ENCODE measurements at regions not wholly inside any gene's neighbourhood (a gene's known extent, or its start where the extent isn't known, plus 50 kb on each side); places are given as distances from the start of the nearest gene placed in this dataset.

DNA sequence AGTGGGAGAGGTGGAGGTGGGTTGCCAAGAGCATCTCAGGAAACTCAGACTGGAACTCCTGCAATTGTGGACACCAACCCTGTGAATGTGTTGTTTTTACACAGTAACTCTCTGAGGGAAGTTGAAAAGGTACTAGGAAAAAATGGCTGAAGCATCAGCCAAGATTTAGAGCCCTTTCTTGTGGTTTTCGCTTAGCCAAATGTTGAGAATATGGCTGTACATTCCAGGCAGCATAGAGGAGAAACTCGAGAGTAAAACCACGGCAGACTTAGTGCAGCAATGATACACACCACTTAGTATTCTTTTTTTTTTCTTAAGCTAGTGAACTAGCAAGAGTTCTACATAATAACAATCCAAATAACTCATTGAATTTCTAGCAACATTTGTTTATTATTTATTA, 309.7 kb upstream of the MTNR1B start:
- H3K36me3 ChIP-seq (ENCODE audit: control insufficient read depth, insufficient read depth, low read length) = no peaks in the 10 kb centered on the region
- no TSS peak for BruUV-seq (replicated peaks)
- no peaks in the 10 kb centered on the region for H3K9me3 ChIP-seq (ENCODE audit: control insufficient read depth, insufficient read depth, low read depth, low read length)
- H3K27ac ChIP-seq (ENCODE audit: low read length) = no peak overlapping the region
- no peaks in the 10 kb centered on the region for H3K27me3 ChIP-seq (ENCODE audit: control insufficient read depth, insufficient read depth, low read length)
- DNase-seq (ENCODE audit: low read depth, low spot score) (no peak), ATAC-seq (no peak)
- no peaks in the 10 kb centered on the region for H3K4me1 ChIP-seq (ENCODE audit: control insufficient read depth, insufficient read depth, low read length)
- TF ChIP-seq POLR2AphosphoS5 (IDR thresholded peaks at IDR 0.05; ENCODE audit: low read depth, low read length) (no peak), SIN3A (IDR thresholded peaks at IDR 0.05; ENCODE audit: borderline replicate concordance, insufficient read depth, low read depth, low read length) (no peak), TCF7L2 (IDR thresholded peaks at IDR 0.05; ENCODE audit: low read depth, low read length) (no peak)
- TF ChIP-seq, protein P1, sequence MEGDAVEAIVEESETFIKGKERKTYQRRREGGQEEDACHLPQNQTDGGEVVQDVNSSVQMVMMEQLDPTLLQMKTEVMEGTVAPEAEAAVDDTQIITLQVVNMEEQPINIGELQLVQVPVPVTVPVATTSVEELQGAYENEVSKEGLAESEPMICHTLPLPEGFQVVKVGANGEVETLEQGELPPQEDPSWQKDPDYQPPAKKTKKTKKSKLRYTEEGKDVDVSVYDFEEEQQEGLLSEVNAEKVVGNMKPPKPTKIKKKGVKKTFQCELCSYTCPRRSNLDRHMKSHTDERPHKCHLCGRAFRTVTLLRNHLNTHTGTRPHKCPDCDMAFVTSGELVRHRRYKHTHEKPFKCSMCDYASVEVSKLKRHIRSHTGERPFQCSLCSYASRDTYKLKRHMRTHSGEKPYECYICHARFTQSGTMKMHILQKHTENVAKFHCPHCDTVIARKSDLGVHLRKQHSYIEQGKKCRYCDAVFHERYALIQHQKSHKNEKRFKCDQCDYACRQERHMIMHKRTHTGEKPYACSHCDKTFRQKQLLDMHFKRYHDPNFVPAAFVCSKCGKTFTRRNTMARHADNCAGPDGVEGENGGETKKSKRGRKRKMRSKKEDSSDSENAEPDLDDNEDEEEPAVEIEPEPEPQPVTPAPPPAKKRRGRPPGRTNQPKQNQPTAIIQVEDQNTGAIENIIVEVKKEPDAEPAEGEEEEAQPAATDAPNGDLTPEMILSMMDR (IDR thresholded peaks at IDR 0.05) = no peak
- TF ChIP-seq, protein P2, sequence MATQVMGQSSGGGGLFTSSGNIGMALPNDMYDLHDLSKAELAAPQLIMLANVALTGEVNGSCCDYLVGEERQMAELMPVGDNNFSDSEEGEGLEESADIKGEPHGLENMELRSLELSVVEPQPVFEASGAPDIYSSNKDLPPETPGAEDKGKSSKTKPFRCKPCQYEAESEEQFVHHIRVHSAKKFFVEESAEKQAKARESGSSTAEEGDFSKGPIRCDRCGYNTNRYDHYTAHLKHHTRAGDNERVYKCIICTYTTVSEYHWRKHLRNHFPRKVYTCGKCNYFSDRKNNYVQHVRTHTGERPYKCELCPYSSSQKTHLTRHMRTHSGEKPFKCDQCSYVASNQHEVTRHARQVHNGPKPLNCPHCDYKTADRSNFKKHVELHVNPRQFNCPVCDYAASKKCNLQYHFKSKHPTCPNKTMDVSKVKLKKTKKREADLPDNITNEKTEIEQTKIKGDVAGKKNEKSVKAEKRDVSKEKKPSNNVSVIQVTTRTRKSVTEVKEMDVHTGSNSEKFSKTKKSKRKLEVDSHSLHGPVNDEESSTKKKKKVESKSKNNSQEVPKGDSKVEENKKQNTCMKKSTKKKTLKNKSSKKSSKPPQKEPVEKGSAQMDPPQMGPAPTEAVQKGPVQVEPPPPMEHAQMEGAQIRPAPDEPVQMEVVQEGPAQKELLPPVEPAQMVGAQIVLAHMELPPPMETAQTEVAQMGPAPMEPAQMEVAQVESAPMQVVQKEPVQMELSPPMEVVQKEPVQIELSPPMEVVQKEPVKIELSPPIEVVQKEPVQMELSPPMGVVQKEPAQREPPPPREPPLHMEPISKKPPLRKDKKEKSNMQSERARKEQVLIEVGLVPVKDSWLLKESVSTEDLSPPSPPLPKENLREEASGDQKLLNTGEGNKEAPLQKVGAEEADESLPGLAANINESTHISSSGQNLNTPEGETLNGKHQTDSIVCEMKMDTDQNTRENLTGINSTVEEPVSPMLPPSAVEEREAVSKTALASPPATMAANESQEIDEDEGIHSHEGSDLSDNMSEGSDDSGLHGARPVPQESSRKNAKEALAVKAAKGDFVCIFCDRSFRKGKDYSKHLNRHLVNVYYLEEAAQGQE (IDR thresholded peaks at IDR 0.05; ENCODE audit: insufficient read depth in 1 of 2, low read depth in 2 of 2, low read length in 1 of 2) = no peak
- intact Hi-C loops (cut with micrococcal nuclease; ENCODE audit: unreplicated experiment) = no loop called here
- H3K4me3 ChIP-seq (ENCODE audit: low read depth in 2 of 2, low read length in 2 of 2) = no peak overlapping the region
- POLR2A ChIA-PET = no interaction called here
- CTCF ChIA-PET = no interaction called here
- in situ Hi-C loops (cut with HindIII; ENCODE audit: low pct_unique_long_range_greater_than_20kb, low sequenced_read_pairs) = no loop called here

DNA sequence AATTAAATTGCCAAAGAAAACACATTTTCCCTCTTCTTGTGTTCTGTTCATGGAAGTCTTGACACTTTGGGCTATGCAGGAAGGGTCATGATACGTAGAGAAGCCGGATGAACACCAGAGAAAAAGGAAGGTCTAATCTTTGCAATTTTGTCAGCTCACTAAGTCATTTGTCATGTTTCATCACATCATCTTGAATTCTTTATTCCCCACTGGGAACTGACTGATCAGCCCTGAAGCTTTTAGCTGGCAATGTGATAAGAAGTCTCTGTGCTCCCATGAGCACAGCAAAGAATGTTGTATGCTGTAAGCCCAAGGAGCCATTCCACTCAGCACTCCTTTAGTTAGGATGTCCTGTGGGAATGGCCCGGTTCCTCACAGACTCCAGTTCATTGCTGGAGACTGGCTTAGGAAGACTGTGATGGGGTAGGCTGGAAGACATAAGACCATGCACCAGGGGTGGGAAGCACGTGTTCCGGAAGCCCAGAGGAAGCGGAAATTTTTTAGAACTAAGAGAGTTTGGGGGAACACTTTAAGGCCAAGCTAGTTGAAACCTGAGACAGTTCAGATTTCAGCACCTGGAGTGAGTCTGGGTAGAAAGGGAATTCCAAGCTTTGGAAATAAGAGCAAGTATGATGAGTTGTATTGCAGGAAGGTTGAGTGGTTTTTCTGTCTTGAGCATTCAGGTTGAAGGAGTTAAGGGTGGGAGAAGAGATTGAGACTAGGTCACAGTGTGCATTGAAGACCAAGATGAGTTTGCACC, 306.7 kb upstream of the MTNR1B start:
- no peaks in the 10 kb centered on the region for H3K27me3 ChIP-seq (ENCODE audit: control insufficient read depth, insufficient read depth, low read length)
- no TSS peak for BruUV-seq (replicated peaks)
- TF ChIP-seq, protein P2 (IDR thresholded peaks at IDR 0.05; ENCODE audit: insufficient read depth in 1 of 2, low read depth in 2 of 2, low read length in 1 of 2) = no peak
- TF ChIP-seq TCF7L2 (IDR thresholded peaks at IDR 0.05; ENCODE audit: low read depth, low read length) = no peak
- TF ChIP-seq POLR2AphosphoS5 (IDR thresholded peaks at IDR 0.05; ENCODE audit: low read depth, low read length) = no peak
- no peak for TF ChIP-seq SIN3A (IDR thresholded peaks at IDR 0.05; ENCODE audit: borderline replicate concordance, insufficient read depth, low read depth, low read length)
- TF ChIP-seq, protein P1 (IDR thresholded peaks at IDR 0.05) = no peak
- intact Hi-C loops (cut with micrococcal nuclease; ENCODE audit: unreplicated experiment) = no loop called here
- ATAC-seq (no peak), DNase-seq (ENCODE audit: low read depth, low spot score) (no peak)
- H3K27ac ChIP-seq (ENCODE audit: low read length) = no peak overlapping the region
- ChIA-PET CTCF (no interaction called here), POLR2A (no interaction called here)
- H3K4me3 ChIP-seq (ENCODE audit: low read depth in 2 of 2, low read length in 2 of 2) = no peak overlapping the region
- no peaks in the 10 kb centered on the region for H3K9me3 ChIP-seq (ENCODE audit: control insufficient read depth, insufficient read depth, low read depth, low read length)
- H3K4me1 ChIP-seq (ENCODE audit: control insufficient read depth, insufficient read depth, low read length) = no peaks in the 10 kb centered on the region
- no peaks in the 10 kb centered on the region for H3K36me3 ChIP-seq (ENCODE audit: control insufficient read depth, insufficient read depth, low read length)
- in situ Hi-C loops (cut with HindIII; ENCODE audit: low pct_unique_long_range_greater_than_20kb, low sequenced_read_pairs) = no loop called here

All from Panc1 (cell line).